HG03342 (cell line): ENCODE measurements at regions not wholly inside any gene's neighbourhood (a gene's known extent, or its start where the extent isn't known, plus 50 kb on each side); places are given as distances from the start of the nearest gene placed in this dataset.

ENCODE experiments used
- ATAC-seq: cut with Tn5 transposase; IDR thresholded peaks from one replicate; pipeline ENCODE4 v1.9.1; 2021; ENCODE audit warnings: mild to moderate bottlenecking, moderate library complexity; ENCODE audit not compliant: unreplicated experiment

DNA sequence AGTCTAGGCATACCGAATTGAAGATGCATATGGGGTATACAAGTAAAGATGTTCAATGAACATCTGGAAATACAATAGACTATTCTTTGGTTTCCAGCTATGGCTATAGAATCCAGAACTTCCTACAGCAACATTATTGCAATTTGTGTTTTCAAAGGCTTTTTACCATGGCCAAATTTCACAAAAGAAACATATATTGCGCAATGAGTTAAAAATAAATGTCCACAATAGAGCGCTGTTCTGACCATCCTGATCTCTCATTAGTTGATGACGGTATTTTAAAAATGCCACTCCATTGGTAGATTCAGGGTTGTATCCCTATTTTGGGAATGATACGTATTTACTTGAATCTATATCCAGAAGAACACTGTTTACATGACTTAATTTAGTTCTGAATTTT lies 139.2 kb downstream of the LINC00632 start:
- no peak for ATAC-seq

DNA sequence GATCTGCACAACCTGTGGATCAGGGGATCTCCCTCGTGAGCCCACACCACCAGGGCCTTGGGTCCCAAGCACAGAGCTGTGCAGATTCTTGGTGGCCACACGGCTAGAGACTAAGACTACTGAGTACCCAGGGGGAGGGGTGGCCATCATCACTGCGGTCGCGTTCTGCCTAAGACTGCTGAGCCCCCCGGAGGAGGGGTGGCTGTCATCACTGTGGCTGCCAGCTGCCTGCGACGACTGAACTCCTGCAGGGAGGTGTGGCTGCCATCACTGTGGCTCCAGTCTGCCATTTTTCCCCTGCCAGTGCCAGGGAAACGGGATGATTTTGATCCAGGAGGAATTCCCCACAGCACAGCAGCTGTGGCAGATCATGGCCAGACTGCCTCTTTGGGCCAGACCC lies 141.7 kb upstream of the SPANXB1 start:
- no peak for ATAC-seq

DNA sequence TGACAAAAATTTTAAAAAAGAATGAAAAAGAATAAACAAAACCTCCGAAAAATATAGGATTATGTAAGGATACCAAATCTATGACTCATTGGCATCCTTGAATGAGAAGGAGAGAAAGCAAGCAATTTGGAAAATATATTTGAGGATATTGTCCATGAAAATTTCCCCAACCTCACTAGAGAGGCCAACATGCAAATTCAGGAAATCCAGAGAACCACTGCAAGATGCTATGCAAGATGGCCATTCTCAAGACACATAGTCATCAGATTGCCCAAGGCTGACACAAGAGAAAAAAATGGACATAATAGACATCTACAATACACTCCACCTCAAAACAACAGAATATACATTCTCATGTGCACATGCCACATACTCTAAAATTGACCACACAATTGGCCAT lies 135.9 kb upstream of the SPANXB1 start:
- ATAC-seq = no peak

DNA sequence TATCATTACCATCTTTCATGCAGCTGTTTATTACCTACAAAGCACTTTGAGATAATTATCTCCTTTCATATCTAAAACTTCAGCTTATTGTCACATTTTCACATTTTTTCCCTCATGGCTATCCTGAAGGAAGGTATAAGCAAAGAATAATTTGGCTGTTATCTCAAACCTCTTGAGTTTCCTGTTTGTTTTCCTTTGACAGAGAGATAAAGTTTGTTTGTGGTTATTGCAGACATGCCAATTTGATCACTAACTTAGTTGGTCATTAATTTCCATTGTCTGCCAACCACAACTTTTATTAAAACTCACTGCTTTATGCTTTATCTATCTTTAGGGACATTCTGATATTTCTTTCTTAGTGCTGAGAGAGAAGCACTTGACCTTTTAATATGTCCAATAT lies 89.8 kb upstream of the SPANXB1 start:
- ATAC-seq = no peak

DNA sequence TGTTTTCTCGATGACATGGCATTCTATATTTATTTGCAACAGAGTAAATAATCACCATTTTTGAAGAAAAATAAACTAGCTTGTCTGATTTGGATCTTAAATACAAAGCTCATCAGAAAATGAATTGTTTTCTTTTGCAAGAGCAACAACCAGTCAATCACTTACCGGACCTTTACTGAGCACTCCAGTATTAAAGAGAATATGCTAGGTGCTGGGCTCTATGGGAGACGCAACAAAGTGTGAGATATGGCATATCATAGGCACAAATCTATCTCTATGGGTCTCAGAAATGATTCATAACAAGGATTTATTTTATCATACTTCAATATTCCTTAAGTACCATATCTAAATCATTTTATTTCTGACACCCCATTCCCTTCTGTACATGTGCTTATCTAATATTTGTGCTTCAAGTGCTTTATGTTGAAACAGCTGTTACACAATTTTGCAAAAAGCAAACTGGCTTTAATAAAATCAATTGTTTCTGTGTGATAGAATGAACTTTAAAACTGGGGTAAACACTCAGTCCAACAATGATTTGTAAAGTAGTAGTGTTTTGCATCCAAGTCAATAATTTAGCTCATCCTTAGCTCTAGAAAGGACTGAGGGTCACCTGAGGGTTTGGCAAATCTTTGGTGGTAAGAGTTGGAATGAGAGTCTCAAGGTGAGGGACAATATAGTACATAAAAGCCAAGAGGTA lies 88.4 kb upstream of the SPANXB1 start:
- no peak for ATAC-seq

DNA sequence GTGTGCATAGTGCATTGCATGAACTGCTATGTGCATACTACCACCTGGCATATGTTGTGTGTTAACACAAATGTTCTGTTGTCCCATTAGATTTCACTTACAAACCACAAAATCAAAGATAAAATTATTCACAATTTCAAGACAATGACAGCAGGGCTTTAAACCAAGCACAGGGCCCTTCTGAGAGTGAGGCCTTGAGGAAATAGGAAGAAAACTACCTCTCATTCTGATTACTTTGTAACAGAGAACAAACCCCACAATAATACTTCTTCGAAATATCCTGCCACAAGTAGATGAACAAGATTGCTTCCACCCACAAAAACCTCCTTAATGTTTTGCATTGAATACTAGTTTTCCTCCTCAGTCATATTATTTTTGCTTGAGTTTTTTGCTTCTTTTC lies 85.5 kb upstream of the SPANXB1 start:
- no peak for ATAC-seq

DNA sequence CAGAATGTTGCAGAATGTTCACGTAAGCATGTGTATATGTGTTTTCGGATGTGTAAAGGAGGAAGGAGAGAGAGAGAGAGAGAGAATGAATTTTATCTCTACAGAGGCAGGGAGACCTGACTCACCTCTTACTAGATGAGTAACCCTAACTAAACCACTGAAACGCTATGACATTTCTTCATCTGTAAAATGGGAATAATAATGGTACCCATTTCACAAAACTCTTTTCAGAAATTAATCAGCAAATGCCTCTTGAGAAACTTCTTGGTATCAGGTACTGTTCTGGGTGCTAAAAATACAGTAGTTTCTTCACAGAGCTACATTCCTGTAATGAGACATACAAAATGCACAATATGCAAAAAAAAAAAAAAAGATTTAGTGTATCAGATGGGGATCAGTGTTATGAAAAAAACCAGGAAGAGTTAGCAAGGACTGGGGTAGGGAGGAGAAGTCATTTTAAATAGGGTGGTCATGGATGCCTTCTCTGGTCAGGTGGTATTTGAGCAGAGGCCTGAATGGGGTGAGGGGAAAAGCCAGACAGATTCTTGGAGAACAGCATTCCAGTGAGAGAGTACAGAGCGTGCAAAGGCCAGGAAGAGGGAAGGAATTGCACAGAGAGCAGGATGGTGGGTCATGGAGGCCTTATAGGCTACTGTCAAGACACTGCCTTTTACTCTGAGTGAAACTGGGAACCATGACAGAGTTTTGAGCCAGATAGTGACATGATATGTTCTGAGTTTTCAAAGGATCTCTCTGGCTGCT lies 84.9 kb upstream of the SPANXB1 start:
- ATAC-seq = no peak

DNA sequence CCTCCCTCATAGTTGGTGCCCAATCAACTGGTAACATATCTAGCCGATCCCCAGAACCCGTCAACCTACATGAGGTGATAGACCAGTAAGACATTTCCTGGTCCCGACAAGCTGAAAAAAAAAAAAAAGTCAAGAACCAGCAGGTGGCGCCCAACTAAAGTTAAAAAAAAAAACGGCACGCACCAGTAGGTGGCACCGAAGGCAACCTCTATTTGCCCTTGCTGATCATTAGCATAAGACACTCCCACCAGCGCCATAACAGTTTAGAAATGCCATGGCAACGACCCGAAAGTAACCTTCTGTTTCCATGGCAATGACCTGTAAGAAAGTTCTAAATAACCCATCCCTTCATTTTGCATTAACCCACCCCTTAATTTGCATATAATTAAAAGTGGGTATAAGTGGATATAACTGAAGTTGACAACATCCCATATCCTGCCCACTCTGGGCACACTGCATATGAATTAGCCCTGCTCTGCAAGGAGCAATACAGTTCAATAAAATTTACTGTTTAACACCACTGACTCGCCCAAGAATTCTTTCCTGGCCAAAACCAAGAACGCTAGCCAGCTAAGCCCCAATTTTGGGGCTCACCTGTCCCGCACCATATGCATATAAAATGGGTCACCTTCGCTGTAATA lies 83.9 kb upstream of the SPANXB1 start:
- ATAC-seq = peak; percentile 99

DNA sequence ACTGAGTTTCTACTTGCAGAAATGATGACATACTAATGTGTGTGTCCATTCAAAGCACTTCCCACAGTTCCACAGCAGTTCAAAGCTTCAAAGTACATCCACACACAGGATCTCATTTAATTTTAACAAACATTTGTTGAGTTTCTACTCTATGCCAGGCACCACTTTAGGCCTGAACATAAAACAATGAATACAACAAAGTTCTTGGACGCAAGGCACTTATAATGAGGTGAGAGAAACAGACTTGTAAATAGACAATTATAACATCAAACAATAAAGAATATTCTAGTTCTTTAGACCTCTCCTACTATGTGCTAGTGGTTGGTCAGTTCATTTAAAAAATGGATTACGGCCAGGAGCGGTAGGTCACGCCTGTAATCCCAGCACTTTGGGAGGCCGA lies 82.0 kb upstream of the SPANXB1 start:
- ATAC-seq = no peak

DNA sequence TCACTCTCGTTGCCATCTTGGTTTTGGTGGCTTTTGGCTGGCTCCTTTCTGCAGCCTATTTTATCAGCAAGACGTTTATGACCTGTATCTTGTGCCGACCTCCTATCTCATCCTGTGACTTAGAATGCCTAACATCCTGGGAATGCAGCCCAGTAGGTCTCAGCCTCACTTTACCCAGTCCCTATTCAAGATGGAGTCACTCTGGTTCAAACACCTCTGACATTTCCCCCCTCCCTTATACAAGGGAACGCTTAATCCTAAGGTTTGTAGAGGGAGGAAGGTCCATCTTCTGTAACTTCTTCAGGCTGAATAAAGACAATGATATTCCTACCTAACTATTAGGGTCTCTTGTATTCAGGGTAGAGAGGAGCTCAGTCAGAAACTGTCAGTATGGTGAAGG lies 79.3 kb upstream of the SPANXB1 start:
- ATAC-seq = no peak

DNA sequence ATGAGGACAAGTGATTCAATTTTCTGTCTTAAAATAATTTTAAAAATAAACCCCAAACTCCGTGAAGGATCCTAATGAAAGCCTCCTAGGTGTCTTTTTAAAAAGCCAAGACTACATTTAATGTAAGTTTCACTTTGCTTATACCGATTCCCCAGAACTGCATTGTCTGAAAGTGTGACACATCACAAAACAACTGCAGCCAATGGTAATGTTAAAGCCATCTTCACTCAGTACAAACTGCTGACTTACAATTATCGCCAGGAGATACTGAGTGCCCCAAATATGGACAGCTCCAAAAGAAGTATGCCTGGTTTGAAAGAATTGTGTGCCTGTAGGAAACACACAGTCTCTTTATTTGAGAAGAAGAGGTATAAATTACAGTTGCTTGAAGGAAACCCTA lies 73.7 kb upstream of the SPANXB1 start:
- no peak for ATAC-seq

DNA sequence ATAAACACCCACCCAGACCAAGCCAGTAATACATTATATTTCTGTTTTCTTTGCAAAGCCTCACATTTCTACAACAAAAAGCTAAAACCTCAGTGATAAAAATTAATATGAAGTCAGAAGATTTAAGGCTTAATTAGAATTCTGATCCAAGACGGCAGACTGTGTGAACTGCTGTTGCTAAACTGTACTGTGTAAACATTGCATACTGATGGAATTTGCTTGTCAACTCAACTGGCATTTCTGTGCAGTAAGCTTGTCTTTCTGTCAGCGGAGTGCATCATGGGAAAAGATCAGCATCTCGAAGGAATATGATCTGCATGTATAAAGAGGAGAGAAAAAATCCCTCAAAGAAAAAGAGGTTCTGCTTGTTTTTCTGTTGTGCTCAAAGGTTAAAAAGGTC lies 69.4 kb upstream of the SPANXB1 start:
- no peak for ATAC-seq

DNA sequence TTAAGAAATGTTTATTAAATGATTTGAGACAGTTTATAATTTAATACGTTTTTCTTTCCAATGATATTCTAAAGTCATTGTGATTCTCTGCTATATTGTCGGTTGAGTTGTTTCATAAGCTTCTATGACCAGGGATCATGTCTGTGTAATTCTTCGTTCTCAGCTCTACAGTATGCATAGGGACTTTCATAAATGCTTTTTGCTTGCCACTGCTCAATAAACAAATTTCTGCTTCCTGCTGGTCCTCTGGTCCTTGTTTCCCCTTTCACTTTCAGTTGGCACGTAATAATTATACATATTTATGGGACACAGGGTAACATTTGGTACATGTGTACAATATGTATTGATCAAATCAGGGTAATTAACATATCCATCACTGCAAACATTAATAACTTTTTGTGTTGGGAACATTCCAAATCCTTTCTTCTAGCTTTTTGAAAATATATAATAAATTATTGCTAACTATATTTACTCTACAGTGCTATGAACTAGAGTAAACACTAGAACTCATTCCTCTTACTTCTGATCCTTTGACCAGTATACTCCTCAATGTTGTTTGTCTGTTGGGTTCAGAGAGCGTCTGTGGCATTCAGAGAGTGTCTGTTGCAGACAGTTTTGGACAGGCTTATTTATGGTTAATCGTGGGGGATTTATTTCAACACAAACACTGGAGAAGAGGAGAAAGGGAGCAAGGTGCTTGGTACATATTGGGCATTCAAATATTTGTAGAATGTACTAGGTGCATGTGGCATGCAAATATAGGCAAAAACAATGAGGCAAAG lies 68.3 kb upstream of the SPANXB1 start:
- no peak for ATAC-seq

DNA sequence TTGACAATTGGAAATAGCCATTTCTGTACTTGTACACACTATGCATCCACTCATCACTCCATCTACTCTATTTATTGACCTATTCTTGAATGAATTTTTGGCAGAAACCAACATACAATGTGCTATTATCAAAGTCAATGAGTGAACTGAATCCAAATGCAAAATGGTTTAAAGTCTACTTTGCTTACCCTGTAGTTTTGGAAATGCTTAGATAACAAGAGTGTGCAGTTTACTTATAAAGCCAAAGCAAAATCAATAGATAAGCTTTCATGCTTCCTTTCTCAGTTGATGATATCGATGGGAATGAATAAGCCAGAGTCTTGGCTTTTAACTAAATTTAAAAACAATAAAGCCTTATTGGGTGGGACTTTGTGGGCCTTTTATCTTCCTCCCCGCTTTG lies 58.9 kb upstream of the SPANXB1 start:
- no peak for ATAC-seq

DNA sequence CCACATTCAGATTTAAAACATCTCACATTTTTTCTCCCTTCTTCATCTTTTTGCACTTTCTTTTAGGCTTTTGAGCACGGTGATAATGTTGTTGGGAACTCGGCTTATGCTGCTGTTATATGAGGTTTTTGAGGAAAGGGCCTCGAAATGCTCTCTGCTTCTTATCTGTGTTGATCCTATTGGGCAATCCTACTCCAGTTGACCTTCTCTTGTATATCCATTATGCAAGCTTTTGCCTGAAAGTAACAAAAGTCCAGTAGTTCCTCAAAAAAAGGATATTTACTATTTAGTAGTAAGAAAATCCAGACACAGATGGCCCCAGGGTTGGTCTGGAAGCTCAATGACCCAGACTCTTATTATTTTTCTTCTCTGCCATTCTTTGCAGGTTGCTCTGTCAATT lies 57.7 kb upstream of the SPANXB1 start:
- no peak for ATAC-seq

DNA sequence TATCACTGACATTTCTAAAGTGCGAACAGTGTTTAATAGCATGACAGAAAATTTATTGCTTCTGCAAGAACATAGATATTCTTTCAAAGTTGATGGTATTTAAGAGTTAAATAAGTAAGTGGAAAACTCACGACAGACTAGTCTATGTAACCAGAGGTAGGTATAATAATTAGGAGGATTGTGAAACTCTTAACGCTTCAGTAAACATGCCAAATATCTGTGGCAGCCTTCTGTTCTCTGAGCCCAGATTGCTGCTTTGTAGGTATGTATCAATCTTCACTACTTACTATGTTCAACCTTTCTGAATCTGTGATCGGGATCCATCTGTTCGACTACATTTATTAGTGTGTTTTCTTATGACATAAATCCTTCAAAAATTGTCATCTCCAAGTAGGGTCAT lies 53.6 kb upstream of the SPANXB1 start:
- ATAC-seq = no peak

DNA sequence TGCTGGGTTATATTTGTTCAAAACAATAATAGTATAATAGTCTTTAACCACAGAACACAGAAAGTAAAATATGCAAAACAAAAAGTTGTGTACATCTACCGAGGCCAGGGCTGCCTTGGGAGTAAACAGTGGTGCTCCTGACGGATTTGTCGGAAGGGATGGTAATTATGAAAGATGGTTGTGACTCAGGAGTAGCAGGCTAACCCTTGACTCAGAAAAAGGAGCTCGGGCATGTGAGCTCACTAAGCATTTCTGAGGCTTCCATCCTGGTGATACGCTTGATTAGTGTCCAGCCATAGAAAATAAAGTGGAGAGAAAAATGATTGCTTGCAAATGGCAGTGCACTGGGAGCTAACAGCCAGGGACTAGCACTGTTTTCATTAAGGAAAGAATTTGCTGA lies 53.2 kb upstream of the SPANXB1 start:
- ATAC-seq = no peak
